ENCODE measurements at regions not wholly inside any gene's neighbourhood (a gene's known extent, or its start where the extent isn't known, plus 50 kb on each side); places are given as distances from the start of the nearest gene placed in this dataset.

DNA sequence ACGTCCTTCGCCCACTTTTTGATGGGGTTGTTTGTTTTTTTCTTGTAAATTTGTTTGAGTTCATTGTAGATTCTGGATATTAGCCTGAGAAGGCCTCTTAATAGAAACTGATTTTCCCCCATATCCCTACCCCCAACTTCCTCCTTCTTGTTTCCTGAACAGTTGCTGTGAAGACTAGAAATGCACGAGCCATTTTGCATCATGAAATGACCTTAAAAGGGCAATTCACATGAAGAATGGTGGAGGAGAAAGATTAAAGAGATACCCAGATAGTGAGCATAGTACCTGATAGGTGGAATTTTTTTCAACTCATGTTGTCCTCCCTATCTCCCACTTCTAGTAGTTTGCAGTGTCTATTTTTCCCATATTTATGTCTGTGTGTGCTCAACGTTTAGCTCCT lies 55.2 kb upstream of the KCNH8 start:
- DNase-seq (ENCODE audit: low spot score): no peak

DNA sequence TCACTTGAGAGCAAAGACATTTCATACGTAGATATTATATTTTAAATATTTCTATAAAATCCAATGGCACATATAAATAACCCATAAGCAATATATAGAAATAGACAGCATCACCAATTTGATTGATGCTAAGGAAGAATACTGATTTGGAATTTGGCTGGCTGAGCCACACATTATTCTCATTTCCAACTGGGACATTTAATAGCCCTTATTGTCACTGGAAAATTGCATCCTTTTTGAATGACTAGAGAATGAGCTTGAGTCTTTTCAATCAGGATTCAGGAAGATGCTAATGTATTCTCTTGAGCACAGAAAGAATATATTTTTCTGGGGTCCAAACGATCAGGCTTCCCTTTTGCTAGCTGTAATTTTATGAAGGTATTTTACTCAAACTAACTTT lies 70.9 kb upstream of the KCNH8 start:
- no peak for DNase-seq (ENCODE audit: low spot score)

DNA sequence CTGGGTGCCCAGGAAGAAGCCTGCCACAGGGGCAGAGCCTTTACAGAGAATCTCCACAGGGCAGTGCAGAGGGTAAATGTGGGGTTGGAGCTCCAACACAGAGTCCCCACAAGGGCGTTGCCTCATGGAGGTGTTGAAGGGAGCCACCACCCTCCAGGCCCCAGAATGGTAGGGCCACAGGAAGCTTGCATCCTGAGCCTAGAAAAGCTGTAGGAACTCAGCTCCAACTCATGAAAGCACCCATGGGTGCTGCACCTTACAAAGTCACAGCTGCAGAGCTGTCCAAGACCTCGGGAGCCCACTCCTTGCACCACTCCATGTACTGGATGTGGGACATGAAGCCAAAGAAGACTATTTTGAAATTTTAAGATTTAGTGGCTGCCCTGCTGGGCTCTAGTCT lies 73.3 kb upstream of the KCNH8 start:
- no peak for DNase-seq (ENCODE audit: low spot score)

DNA sequence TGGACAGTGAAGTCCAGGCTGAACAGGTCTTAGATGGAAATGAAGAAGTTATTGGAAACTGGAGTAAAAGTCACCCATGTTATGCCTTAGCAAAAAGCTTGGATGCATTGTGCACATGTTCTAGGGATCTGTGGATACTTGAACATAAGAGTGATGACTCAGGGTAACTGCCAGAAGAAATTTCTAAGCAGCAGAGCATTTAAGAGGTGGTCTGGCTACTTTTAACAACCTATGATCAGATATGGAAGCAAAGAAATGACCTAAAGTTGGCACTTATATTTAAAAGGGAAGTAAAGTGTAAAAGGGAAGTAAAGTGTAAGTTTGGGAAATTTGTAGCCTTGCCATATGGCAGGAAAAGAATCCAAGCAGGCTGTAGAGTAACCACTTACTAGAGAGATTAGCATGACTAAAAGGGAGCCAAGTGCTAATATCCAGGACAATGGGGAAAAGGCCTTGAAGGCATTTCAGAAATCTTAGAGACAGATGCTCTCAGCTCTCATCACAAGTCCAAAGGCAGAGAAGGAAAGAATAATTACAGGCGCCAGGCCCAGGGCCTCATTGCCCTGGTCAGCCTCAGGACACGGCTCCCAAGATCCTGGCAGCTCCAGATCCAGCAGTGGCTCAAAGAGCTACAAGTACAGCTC lies 73.9 kb upstream of the KCNH8 start:
- DNase-seq (ENCODE audit: low spot score): no peak

DNA sequence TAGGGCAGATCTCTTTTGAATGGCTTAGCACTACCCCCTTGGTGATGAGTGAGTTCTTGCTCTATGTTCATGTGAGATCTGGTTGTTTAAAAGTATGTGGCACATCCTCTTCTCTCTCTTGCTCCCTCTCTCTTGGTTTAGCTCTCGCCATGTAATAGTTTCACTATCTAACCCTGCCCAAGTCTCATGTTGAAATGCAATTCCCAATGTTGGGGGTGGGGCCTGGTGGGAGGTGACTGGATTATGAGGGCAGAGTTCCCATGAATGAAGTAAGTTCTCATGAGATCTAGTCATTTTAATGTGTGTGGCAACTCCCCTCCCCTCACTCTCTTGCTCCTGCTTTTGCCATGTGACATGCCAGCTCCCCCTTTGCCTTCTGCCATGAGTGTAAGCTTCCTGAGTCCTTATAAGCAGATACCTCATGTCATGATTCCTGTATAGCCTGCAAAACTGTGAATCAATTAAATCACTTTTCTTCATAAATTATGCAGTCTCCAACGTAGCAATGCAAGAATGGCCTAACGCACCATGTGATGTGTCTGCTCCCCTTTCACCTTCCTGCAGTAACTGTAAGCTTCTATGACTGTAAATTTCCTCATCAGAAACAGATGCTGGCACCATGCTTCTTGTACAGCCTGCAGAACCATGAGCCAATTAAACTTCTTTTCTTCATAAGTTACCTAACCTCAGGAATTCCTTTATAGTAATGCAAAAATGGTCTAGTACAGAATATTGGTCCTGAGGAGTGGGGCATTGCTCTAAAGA lies 74.8 kb upstream of the KCNH8 start:
- DNase-seq (ENCODE audit: low spot score): no peak

DNA sequence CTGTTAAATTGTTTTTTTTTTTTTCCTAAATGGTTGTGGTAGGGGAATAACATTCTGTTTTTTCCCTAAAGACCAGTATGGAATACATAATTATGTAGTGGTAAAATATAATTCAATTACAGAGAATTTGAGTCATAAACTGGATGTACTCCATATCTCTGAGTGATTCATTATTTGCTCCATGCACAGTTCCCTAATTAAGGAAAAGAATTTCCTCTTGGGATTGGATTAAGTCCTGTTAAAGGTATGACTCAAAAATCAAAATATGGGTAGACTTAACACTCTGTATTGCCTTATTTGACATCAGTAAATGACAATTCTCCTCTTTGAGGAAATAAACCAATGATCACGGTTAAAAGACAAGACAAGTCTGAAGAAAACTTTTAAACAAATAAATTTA lies 78.0 kb upstream of the KCNH8 start:
- DNase-seq (ENCODE audit: low spot score): no peak

DNA sequence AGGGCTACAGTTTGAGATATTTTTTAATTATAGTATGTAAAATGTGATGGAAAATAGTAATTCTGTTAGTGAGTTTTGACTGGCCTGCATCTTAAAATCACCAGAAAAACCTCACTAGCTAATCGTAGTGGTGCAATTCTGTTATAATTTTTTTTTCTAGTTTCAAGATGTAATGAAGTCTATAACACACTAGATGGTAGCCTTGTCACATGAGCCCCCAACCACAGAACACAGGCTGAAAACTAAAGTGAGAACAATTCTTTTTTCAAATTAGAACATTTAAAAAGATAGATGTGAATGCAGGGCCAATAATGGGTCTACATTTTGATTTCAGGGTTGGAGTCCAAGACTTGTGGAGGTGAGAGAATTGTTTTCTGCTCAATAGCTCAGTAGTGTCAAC lies 83.3 kb upstream of the KCNH8 start:
- DNase-seq (ENCODE audit: low spot score): no peak

DNA sequence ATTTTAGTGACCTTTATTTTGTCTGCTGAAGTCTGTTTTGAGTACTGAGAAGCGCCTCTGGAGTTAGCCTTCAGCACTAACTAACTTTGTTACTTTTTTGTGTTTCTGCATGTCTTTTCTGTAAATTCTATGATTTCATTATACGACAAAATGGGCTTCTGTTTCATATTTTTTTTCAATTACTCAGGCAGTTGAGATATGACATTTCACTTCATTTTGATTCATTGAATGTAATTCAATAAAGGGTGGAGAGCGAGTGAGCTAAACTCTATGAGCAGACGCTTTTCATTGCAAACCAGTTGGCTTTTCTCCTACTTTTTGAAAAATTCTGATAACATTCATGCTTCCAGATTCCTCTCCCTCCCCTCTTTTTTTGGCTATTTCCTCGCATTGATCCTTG lies 84.4 kb upstream of the KCNH8 start:
- no peak for DNase-seq (ENCODE audit: low spot score)

DNA sequence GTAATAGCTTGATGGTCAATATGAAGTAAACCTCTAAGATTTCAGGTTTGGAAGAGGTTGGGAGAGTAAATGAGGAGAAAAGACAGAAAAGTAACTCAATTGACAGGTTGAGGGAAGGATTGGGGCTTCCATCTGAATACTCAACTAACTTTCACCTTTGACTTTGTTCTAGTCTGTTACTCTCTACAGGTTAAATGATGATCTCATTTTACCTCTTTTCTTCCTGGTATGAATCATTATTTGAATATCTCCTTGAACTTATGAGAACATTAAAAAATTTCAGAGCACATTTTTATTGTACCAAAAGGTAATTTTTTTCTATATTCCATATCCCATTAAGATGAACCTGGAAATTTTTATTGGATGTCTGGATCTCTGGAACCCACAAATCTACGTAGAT lies 87.9 kb upstream of the KCNH8 start:
- no peak for DNase-seq (ENCODE audit: low spot score)

DNA sequence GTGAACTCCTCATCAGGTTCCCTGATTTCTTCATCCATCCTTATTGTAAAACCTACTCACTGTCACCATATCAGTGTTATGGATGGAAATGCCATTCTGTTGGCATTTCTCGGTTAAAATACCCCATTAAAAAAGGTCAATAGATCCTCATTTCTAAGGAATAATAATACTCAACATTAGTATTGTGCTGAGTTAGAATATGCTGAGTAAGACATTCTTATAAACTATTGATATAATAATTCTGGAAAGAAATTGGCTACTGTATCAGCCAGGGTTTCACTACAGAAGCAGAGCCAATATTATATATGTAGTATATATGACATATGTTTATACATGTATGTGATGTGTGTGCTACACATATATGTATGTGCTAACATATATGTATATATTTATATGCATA lies 95.4 kb upstream of the KCNH8 start:
- no peak for DNase-seq (ENCODE audit: low spot score)

DNA sequence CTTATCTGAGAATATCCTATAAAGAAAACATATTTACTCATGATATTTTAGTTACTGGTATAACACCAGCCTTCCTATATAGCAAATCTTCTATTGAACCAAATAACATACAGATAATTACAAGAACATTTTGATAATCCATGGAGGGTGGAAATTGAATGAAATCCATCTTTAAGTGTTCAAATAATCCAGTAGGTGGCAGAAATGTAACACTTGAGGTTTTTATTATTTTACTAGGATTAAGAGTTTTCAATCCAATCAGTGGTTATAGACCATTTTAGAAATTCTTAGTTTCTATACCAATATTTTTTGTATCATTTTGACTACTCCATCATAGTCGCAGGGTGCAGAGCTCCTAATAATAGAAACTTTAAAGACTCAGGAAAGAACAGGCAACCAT lies 101.9 kb upstream of the KCNH8 start:
- no peak for DNase-seq (ENCODE audit: low spot score)

DNA sequence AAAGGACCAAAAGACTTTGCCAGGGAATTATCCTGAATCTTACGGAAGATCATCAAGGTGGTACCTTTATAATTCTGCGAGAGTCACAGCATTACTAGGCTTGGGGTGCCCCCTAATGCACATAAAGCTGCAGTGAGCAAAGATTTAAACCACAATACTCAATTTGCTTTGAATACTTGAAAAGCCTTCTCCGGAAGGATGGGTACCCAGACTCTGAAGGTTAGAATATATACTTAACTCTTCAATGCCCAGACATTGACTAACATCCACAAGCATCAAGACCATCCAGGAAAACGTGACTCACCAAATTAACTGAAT lies 117.8 kb upstream of the KCNH8 start:
- DNase-seq (ENCODE audit: low spot score): no peak

DNA sequence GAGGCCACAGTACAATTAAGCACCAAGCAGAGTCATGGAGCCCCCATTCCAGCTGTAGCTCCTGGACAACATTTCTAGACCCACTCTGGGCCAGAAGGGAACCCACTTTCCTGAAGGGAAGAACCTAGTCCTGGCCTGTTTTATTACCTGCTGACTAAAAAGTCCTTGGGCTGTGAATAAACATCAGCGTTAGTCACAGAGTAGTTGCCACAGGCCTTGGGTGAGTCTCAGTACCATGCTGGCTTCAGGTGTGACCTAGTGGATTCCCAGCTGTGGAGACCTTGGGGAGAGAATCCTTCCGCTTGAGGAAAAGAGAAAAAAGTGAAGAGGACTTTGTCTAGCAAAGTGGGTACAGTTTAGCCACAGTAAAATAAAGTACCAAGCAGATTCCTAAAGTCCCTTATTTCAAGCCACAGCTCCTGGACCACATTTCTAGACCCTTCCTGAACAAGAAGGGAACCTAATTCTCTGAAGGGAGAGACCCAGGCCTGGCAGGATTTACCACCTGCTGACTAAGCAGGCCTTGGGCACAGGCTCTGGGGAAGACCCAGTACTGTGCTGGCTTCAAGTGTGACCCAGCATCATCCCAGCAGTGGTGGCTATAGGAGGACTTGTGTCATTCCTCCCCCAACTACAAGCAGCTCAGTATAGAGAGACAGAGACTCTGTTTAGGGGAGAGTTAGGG lies 118.3 kb upstream of the KCNH8 start:
- DNase-seq (ENCODE audit: low spot score): no peak

DNA sequence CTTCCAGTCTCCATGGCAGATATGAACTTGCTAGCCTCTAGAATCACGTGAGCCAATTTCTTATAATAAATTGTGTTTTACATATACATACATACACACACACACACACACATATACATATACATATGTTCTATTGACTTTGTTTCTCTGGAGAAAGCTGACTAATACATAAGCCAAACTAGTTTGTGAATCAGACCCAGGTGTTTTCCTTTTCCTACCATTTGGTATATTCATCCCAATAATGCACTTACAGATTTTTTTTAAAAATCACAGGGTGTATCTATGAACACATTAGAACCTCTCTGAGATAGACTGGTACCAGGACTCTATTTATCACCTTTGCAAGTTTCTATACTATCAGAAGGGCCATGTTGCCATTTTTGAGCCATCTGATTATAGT lies 122.9 kb upstream of the KCNH8 start:
- no peak for DNase-seq (ENCODE audit: low spot score)

DNA sequence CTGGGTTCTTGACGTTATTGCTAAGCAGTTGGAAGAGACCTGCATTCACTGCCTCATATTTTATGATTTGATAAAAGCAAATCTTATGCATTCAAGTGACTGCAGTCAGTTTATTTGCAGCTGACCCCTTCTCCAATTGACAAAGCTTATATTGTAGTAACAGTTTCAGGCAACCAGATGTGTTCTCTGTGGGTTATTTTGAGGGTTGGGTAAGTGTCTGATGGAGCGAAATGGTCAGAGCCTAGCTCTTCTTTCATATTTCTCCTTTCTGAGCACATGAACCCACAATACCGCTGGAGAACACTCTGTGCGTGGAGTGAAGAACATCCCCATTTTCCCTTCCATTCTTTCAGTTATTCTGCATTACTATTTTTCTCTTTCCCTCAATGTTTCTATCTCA lies 125.8 kb upstream of the KCNH8 start:
- DNase-seq (ENCODE audit: low spot score): no peak

DNA sequence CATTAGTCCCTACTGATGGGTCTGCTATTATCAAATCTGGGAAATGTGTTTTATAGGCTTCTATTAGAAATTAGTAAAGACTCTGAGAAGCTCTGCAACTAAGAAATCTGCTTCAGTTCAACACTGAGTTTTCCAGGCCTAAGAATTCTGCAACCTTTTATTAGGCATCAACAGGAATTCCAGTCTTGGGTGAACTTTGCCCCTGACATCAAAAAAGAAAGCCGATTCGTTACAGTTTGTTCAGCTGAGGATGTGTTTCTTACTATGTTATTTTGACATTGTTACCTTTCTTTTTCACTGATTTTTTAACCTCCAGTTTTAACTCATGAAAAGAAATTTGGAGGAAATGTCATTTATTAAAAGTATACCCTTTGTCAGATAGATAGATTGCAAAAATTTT lies 131.5 kb upstream of the KCNH8 start:
- DNase-seq (ENCODE audit: low spot score): no peak

DNA sequence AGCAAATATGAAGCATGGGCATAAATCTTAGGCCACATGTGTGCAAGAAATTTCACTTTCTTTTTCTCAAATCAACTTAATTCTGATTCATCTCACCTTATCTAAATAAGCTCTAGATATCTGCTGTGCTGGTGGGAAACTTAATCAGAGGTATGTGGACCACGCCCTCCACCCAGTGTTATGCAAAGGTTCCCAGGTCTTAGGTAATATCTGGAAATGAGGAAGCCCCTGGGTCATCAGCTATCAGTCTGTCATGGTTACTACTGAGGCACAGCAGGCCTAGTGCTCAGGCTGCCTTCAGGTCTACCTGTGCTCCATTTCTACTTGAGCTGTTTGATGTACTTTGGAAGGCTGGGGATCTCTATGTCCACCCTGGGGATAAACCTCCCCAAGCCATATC lies 134.4 kb upstream of the KCNH8 start:
- no peak for DNase-seq (ENCODE audit: low spot score)

DNA sequence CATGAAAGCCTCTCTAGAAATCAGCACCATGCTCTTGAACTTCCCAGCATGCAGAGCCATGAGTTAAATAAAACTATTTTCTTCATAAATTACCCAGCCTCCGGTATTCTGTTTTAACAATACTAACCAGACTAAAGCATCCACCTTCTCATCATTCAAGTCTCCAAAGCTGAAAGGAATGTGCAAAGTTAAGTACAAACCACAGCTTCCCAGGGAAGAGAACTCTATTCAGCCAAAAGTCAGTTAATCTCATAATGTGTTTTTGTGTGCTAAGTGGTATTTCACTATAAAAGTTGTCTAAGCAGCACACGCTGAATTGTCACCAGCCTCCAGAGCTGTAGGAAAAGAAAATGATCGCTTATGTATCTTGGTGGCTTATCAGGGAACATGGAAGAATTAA lies 135.5 kb upstream of the KCNH8 start:
- DNase-seq (ENCODE audit: low spot score): no peak

DNA sequence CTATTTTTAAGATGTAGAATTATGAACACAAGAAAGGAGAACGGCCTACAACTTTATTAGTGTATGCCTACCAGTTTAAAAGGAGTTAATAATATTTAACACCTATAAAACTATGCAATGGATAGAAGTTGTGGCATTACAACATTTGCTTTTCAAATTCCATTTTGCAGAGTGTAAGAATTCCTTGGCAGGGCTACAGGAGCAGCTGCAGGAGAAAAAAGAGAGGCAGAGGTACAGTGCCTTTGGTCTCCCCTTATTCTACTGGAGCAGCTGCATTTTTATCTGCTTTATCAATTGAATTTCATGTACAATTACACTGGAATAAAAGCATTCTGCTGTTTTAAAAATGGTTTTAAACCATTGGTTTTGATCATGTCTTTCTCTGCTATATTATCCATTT lies 145.7 kb upstream of the KCNH8 start:
- DNase-seq (ENCODE audit: low spot score): no peak

DNA sequence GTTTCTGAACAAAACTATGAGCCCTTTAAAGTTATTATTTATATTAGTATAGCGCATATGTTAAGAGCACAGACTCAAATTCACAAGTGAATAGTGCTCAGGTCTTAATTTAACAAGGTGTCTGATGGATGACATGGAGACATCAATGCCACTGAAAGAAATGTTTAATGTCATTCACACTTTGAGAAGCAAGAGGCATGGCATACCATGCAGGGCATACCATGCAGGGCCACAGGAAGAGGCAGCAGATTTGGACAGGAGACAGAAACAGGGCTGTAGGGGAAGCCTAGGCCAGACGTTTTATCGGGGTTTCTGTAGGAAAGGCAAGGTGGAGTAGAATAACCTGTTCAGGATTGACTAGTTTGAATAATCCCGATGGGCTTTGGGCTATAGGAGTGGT lies 150.2 kb upstream of the KCNH8 start:
- DNase-seq (ENCODE audit: low spot score): no peak

DNA sequence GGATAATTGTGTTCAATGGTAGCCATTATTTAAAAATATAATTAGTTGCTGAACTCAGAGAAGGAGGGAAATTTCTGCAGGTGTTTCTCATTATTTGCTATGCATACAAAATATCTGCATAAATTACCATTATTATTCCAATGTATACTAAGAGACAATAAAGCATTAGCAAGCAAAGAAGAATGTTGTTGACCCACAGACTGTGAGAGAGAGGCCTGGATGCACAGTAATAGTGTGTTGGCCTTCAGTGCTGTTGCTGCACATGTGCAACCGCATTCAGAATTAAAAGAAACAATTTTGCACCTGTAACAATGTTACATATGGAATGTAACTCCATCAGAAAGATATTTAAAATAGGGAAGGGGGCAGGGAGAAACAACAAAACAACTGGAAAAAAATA lies 155.6 kb upstream of the KCNH8 start:
- DNase-seq (ENCODE audit: low spot score): no peak

DNA sequence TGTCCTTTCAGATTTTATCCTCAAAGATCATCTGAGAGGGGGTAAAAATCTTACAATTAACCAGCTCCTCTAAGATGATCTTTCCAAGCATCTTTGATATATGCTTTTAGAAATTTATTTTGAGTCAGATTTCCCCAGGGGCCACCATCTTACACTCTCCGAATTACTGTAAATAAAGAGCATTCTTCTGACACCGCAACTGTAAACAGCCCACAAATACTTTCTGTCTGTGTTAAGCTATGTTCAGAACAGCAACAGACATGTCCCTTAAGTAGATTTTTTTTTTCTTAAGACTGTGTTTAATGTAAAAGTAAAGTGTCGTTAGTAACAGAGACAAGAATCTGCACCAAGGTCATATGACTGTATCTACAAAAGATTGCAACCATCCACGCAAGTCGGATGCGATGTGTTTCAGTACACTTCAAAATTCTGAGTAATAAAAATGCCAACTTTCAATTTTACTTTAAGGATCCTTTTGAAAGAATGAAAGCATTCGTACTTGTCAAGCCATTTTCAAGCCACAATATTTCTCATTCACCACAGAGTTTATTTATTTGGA lies 159.0 kb upstream of the KCNH8 start:
- DNase-seq (ENCODE audit: low spot score): peak; percentile 2

DNA sequence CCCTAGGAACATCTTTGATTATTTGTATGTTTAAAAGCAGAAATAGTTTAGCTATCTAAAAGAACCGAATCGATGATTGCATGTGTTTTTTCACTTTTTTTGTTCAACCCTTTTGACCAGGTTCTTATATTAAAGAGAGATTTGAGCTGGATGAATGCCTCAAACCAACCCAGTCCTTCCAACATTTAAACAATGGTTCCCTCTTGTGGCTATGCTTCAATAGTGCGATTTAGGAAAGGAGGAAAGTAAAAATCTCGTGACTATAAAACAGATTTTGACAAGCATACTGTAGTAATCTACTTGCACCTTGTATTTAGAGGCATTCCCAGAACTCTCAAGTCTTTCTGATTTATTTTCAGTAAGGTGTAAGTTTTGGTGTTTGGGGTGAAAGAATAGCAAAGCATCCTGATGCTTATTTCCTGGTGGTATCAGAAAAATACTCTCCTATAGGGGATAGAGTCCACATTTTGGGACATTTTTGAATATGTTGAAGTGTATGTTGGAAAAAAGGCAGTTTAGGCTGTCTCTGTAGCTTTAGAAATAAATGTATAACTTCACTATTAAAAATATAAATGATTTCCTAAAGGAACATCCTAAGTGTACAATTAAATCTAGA lies 159.6 kb upstream of the KCNH8 start:
- DNase-seq (ENCODE audit: low spot score): peak; percentile 4

Data from H4 (cell line).